ENCODE measurements at regions not wholly inside any gene's neighbourhood (a gene's known extent, or its start where the extent isn't known, plus 50 kb on each side); places are given as distances from the start of the nearest gene placed in this dataset.

- Mint-ChIP-seq H3K27me3 (no peaks in the 10 kb centered on the region), H3K36me3 (ENCODE audit: insufficient read depth) (no peaks in the 10 kb centered on the region), H3K4me3 (no peak overlapping the region), H3K9me3 (peaks cover 6% of the 10 kb centered on the region), H3K4me1 (no peaks in the 10 kb centered on the region), H3K27ac (ENCODE audit: low read depth) (no peak overlapping the region)
- ATAC-seq (replicated peaks; ENCODE audit: extremely low read depth, poor library complexity, severe bottlenecking) (no peak), DNase-seq (ENCODE audit: low spot score in 2 of 2) (no peak)
Measured at GRCh38 chr4:32830160-32830559, 2110.0 kb downstream of the PCDH7 start.

- ATAC-seq (replicated peaks; ENCODE audit: extremely low read depth, poor library complexity, severe bottlenecking) = no peak
- Mint-ChIP-seq H3K36me3 (ENCODE audit: insufficient read depth) (no peaks in the 10 kb centered on the region), H3K27ac (ENCODE audit: low read depth) (no peak overlapping the region), H3K4me3 (no peak overlapping the region), H3K27me3 (no peaks in the 10 kb centered on the region), H3K9me3 (peaks cover 6% of the 10 kb centered on the region), H3K4me1 (no peaks in the 10 kb centered on the region)
- DNase-seq (ENCODE audit: low spot score in 2 of 2) = no peak
Measured at GRCh38 chr4:32831104-32831503, 2110.9 kb downstream of the PCDH7 start.

- Mint-ChIP-seq H3K9me3 (peaks cover 15% of the 10 kb centered on the region), H3K4me1 (no peaks in the 10 kb centered on the region), H3K27ac (ENCODE audit: low read depth) (no peak overlapping the region), H3K4me3 (no peak overlapping the region), H3K36me3 (ENCODE audit: insufficient read depth) (no peaks in the 10 kb centered on the region), H3K27me3 (no peaks in the 10 kb centered on the region)
- no peak for ATAC-seq (replicated peaks; ENCODE audit: extremely low read depth, poor library complexity, severe bottlenecking)
- DNase-seq (ENCODE audit: low spot score in 2 of 2) = no peak
Measured at GRCh38 chr4:32840461-32841189, 2120.5 kb downstream of the PCDH7 start.

- no peak for DNase-seq (ENCODE audit: low spot score in 2 of 2)
- H3K9me3 Mint-ChIP-seq = peaks cover 18% of the 10 kb centered on the region
- no peak overlapping the region for H3K4me3 Mint-ChIP-seq
- H3K36me3 Mint-ChIP-seq (ENCODE audit: insufficient read depth) = no peaks in the 10 kb centered on the region
- H3K4me1 Mint-ChIP-seq = no peaks in the 10 kb centered on the region
- H3K27me3 Mint-ChIP-seq = no peaks in the 10 kb centered on the region
- no peak for ATAC-seq (replicated peaks; ENCODE audit: extremely low read depth, poor library complexity, severe bottlenecking)
- no peak overlapping the region for H3K27ac Mint-ChIP-seq (ENCODE audit: low read depth)
Measured at GRCh38 chr4:32841217-32841616, 2121.0 kb downstream of the PCDH7 start.

- ATAC-seq (replicated peaks; ENCODE audit: extremely low read depth, poor library complexity, severe bottlenecking) = no peak
- Mint-ChIP-seq H3K27me3 (no peaks in the 10 kb centered on the region), H3K4me1 (no peaks in the 10 kb centered on the region), H3K27ac (ENCODE audit: low read depth) (no peak overlapping the region), H3K4me3 (no peak overlapping the region), H3K36me3 (ENCODE audit: insufficient read depth) (no peaks in the 10 kb centered on the region), H3K9me3 (peaks cover 42% of the 10 kb centered on the region)
- DNase-seq (ENCODE audit: low spot score in 2 of 2) = no peak
Measured at GRCh38 chr4:32847461-32847860, 2127.3 kb downstream of the PCDH7 start.

GRCh38 chr4:32855622-32856021, 2135.5 kb downstream of the PCDH7 start:
- DNase-seq (ENCODE audit: low spot score in 2 of 2) (no peak), ATAC-seq (replicated peaks; ENCODE audit: extremely low read depth, poor library complexity, severe bottlenecking) (no peak)
- H3K4me1 Mint-ChIP-seq = no peaks in the 10 kb centered on the region
- H3K4me3 Mint-ChIP-seq = no peak overlapping the region
- H3K27ac Mint-ChIP-seq (ENCODE audit: low read depth) = no peak overlapping the region
- H3K36me3 Mint-ChIP-seq (ENCODE audit: insufficient read depth) = no peaks in the 10 kb centered on the region
- H3K27me3 Mint-ChIP-seq = no peaks in the 10 kb centered on the region
- peaks cover 9% of the 10 kb centered on the region for H3K9me3 Mint-ChIP-seq

GRCh38 chr4:32858361-32858760, 2138.2 kb downstream of the PCDH7 start:
- DNase-seq (ENCODE audit: low spot score in 2 of 2) (no peak), ATAC-seq (replicated peaks; ENCODE audit: extremely low read depth, poor library complexity, severe bottlenecking) (no peak)
- no peaks in the 10 kb centered on the region for H3K4me1 Mint-ChIP-seq
- H3K4me3 Mint-ChIP-seq = no peak overlapping the region
- H3K27me3 Mint-ChIP-seq = no peaks in the 10 kb centered on the region
- H3K36me3 Mint-ChIP-seq (ENCODE audit: insufficient read depth) = no peaks in the 10 kb centered on the region
- H3K9me3 Mint-ChIP-seq = peaks cover 4% of the 10 kb centered on the region
- H3K27ac Mint-ChIP-seq (ENCODE audit: low read depth) = no peak overlapping the region

GRCh38 chr4:32858971-32859370, 2138.8 kb downstream of the PCDH7 start:
- Mint-ChIP-seq H3K36me3 (ENCODE audit: insufficient read depth) (no peaks in the 10 kb centered on the region), H3K4me3 (no peak overlapping the region), H3K27ac (ENCODE audit: low read depth) (no peak overlapping the region), H3K4me1 (no peaks in the 10 kb centered on the region), H3K27me3 (no peaks in the 10 kb centered on the region), H3K9me3 (peaks cover 4% of the 10 kb centered on the region)
- DNase-seq (ENCODE audit: low spot score in 2 of 2) (no peak), ATAC-seq (replicated peaks; ENCODE audit: extremely low read depth, poor library complexity, severe bottlenecking) (no peak)

- Mint-ChIP-seq H3K27ac (ENCODE audit: low read depth) (no peak overlapping the region), H3K27me3 (no peaks in the 10 kb centered on the region), H3K4me3 (no peak overlapping the region), H3K9me3 (peaks cover 11% of the 10 kb centered on the region), H3K4me1 (no peaks in the 10 kb centered on the region), H3K36me3 (ENCODE audit: insufficient read depth) (no peaks in the 10 kb centered on the region)
- DNase-seq (ENCODE audit: low spot score in 2 of 2) (no peak), ATAC-seq (replicated peaks; ENCODE audit: extremely low read depth, poor library complexity, severe bottlenecking) (no peak)
Measured at GRCh38 chr4:32864713-32865351, 2144.7 kb downstream of the PCDH7 start.

- Mint-ChIP-seq H3K9me3 (peaks cover 22% of the 10 kb centered on the region), H3K4me1 (no peaks in the 10 kb centered on the region), H3K27me3 (no peaks in the 10 kb centered on the region), H3K27ac (ENCODE audit: low read depth) (no peak overlapping the region), H3K4me3 (no peak overlapping the region), H3K36me3 (ENCODE audit: insufficient read depth) (no peaks in the 10 kb centered on the region)
- no peak for ATAC-seq (replicated peaks; ENCODE audit: extremely low read depth, poor library complexity, severe bottlenecking)
- no peak for DNase-seq (ENCODE audit: low spot score in 2 of 2)
Measured at GRCh38 chr4:32876546-32876945, 2156.4 kb downstream of the PCDH7 start.

- H3K4me3 Mint-ChIP-seq = no peak overlapping the region
- ATAC-seq (replicated peaks; ENCODE audit: extremely low read depth, poor library complexity, severe bottlenecking) = no peak
- no peaks in the 10 kb centered on the region for H3K4me1 Mint-ChIP-seq
- no peaks in the 10 kb centered on the region for H3K36me3 Mint-ChIP-seq (ENCODE audit: insufficient read depth)
- H3K9me3 Mint-ChIP-seq = peaks cover 24% of the 10 kb centered on the region
- H3K27ac Mint-ChIP-seq (ENCODE audit: low read depth) = no peak overlapping the region
- DNase-seq (ENCODE audit: low spot score in 2 of 2) = no peak
- no peaks in the 10 kb centered on the region for H3K27me3 Mint-ChIP-seq
Measured at GRCh38 chr4:32879913-32880312, 2159.7 kb downstream of the PCDH7 start.

- Mint-ChIP-seq H3K4me3 (no peak overlapping the region), H3K36me3 (ENCODE audit: insufficient read depth) (no peaks in the 10 kb centered on the region), H3K9me3 (peaks cover 17% of the 10 kb centered on the region), H3K4me1 (no peaks in the 10 kb centered on the region), H3K27me3 (no peaks in the 10 kb centered on the region), H3K27ac (ENCODE audit: low read depth) (no peak overlapping the region)
- DNase-seq (ENCODE audit: low spot score in 2 of 2) (no peak), ATAC-seq (replicated peaks; ENCODE audit: extremely low read depth, poor library complexity, severe bottlenecking) (no peak)
Measured at GRCh38 chr4:32884198-32884597, 2164.0 kb downstream of the PCDH7 start.

- H3K9me3 Mint-ChIP-seq = peaks cover 5% of the 10 kb centered on the region
- ATAC-seq (replicated peaks; ENCODE audit: extremely low read depth, poor library complexity, severe bottlenecking) = no peak
- no peaks in the 10 kb centered on the region for H3K4me1 Mint-ChIP-seq
- H3K36me3 Mint-ChIP-seq (ENCODE audit: insufficient read depth) = no peaks in the 10 kb centered on the region
- H3K27me3 Mint-ChIP-seq = no peaks in the 10 kb centered on the region
- no peak overlapping the region for H3K27ac Mint-ChIP-seq (ENCODE audit: low read depth)
- DNase-seq (ENCODE audit: low spot score in 2 of 2) = no peak
- no peak overlapping the region for H3K4me3 Mint-ChIP-seq
Measured at GRCh38 chr4:32890398-32890797, 2170.2 kb downstream of the PCDH7 start.
